Hepatocyte (in vitro differentiated cells): ENCODE measurements at regions not wholly inside any gene's neighbourhood (a gene's known extent, or its start where the extent isn't known, plus 50 kb on each side); places are given as distances from the start of the nearest gene placed in this dataset.

Experiments used
- EZH2 ChIP-seq: fragments of 200-600 bp; sonication (generic); IDR thresholded peaks from 2 replicates; pipeline ENCODE4 v1.6.1; 2016; ENCODE audit warnings: antibody characterized with exemption, mild to moderate bottlenecking, borderline replicate concordance
- TF ChIP-seq, protein P1 (sequence below): fragments of 200-600 bp; sonication (generic); IDR thresholded peaks from 2 replicates; pipeline ENCODE4 v1.5.1; 2016; ENCODE audit warnings: antibody characterized with exemption, mild to moderate bottlenecking; ENCODE audit not compliant: poor library complexity

DNA sequence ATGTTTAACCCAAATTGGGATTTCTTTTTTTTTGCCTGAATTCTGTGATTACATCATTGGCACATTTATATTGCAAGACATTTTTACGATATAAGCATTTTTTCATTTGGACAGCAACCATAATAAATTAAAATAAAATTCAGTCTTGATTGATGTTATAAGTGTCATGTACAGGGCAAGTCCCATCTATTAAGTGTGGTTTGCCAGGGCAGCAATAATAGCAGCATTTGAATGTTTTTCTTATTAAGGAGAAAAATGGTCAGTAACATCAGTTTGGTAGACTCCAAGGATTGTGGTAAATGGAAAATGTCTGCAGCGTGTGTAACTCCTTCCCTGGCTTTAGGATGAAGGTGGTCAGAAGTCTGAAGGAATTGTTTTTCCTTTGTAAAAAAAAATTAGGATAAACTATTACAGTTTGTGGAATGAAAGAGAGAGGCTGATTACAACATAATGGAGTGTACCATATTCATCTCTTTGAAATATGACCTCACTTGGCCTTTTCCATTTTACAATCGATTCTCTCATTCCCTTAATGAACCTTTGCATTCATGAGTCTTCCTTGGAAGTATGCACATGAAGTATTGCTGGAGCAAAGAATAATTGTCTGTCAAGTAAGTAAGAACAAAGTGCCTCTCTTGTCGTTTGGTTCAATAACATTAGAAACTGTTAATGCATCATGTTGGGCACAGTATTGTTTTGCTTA, 405.4 kb upstream of the THRB start:
- TF ChIP-seq EZH2: no peak
- TF ChIP-seq, protein P1, sequence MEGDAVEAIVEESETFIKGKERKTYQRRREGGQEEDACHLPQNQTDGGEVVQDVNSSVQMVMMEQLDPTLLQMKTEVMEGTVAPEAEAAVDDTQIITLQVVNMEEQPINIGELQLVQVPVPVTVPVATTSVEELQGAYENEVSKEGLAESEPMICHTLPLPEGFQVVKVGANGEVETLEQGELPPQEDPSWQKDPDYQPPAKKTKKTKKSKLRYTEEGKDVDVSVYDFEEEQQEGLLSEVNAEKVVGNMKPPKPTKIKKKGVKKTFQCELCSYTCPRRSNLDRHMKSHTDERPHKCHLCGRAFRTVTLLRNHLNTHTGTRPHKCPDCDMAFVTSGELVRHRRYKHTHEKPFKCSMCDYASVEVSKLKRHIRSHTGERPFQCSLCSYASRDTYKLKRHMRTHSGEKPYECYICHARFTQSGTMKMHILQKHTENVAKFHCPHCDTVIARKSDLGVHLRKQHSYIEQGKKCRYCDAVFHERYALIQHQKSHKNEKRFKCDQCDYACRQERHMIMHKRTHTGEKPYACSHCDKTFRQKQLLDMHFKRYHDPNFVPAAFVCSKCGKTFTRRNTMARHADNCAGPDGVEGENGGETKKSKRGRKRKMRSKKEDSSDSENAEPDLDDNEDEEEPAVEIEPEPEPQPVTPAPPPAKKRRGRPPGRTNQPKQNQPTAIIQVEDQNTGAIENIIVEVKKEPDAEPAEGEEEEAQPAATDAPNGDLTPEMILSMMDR: no peak
